HG02678 (cell line): ENCODE measurements at regions not wholly inside any gene's neighbourhood (a gene's known extent, or its start where the extent isn't known, plus 50 kb on each side); places are given as distances from the start of the nearest gene placed in this dataset.

Experiments
- ATAC-seq: cut with Tn5 transposase; IDR thresholded peaks from one replicate; pipeline ENCODE4 v1.9.1; 2021; ENCODE audit warnings: mild to moderate bottlenecking, moderate library complexity; ENCODE audit not compliant: unreplicated experiment

- ATAC-seq, result no peak
Measured at GRCh38 chr2:204223544-204223943, 287.0 kb downstream of the ICOS start.

GRCh38 chr2:204225671-204226073, 289.1 kb downstream of the ICOS start:
- ATAC-seq, result no peak

GRCh38 chr2:204226305-204226880, 289.8 kb downstream of the ICOS start:
- no peak for ATAC-seq

- ATAC-seq, result no peak
Measured at GRCh38 chr2:204228169-204228886, 291.8 kb downstream of the ICOS start.

GRCh38 chr2:204234248-204234647, 297.7 kb downstream of the ICOS start:
- ATAC-seq, result no peak

DNA sequence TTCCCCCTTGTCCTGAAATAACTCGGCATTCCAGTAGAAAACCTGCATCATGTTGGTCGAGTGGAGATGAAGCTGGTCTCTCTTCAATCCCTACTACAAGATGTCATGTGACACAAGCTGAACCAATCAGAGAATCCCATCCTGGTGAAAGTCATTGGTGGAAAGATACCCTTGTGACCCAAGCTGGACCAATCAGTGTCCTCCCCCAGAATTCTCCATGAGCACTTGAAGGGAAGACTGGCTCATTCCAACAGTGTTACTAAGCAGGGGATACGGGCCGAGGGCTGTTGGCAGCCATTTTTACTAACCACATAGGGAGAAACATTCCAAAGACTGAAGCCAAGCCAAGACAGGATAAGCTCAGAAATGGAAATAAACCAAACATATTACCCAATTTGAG, 298.3 kb downstream of the ICOS start:
- no peak for ATAC-seq

GRCh38 chr2:204237416-204237815, 300.9 kb downstream of the ICOS start:
- no peak for ATAC-seq

GRCh38 chr2:204239411-204240165, 303.0 kb downstream of the ICOS start:
- ATAC-seq, result no peak

DNA sequence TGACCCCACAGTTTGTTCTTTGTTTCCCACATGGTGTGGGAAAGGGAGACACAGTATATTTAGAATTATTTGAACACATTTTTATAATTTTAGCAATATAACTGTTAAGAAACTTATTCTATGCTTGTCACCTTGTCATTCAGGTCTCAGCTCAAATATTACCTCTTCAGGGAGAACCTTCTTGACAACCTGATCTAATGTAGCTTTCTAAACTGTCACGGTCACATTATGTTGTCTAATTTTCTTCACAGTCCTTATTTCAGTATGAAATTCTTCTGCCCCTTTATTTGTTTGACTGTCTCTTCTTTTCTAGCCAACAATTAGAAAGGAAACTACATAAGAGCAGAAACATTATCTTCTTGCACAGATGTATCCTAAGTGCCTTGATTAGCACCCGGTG, 304.3 kb upstream of the PARD3B start:
- ATAC-seq, result no peak

DNA sequence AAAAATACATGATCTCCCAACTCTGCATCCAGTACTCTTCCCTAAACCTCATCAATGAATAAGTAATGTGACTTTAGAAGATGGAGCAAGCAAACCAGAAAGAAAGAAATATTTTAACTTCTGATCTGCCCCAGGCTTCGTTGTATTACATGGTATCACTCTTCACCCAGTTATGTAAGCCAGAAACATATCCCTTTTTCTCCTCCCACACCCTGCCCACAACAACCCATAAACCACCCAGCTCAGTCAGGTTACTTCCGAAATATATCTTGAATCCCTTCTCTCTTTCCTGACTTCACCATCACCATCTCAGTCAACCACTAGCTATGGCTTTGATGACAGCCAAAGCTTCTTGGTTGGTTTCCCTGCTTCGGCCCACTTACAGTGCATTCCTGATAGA, 295.8 kb upstream of the PARD3B start:
- ATAC-seq, result no peak

GRCh38 chr2:204250692-204251091, 294.6 kb upstream of the PARD3B start:
- ATAC-seq, result no peak

DNA sequence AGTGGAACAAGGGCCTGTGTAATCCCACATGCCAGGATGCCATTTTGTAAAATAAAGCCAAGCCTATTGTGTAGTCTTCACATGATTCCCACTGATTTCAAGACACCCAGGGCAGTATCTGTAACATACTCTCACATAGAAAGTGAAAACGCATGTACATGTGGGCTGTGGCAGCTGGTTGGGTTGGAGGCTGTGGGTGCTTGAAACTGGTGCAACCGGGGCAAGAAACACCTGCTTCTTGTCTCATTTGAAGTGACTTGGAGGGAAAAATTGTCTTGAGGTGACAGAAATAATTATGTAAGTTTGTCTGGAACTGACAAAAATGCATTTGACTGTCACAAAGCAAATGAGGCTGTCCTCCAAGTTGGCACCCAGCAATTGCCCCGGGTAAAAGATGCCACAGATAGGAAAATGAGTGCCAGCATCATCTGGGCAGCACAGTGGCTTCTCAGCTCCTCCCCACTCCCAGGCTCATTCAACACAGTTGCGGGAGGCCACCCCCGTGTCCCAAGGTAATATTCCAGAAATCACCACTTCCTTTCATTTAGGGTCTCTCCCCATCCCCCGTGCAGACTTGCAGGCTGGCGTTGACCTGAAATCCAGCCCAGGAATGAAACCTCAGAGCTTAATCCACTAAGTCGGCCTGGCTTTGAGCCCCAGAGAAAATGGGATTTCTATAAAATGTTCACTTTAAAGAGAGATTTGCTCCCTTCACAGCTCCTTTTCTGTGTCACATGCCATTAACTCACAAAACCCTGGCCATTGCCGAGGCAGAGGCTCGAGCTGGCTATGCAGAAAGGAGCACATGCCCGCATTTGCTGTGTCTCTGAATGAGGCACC, 293.9 kb upstream of the PARD3B start:
- peak; percentile 73 for ATAC-seq

DNA sequence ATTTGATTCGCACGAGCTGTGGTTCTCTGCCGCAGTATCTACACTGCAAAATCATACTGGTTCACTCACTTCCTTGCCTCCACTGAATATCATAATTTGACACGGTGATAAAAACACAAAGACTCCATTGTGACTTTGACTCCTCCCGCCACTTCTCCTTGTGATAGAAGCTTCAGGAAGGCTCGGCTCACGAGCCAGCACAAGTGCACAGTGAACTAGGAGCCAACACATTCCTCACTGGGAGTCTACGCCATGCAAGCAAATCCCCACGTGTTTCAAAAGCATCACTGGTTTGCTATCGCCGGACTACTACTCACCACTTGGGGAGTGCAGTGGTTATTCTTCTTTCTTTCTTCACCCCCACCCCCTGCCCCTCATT, 293.3 kb upstream of the PARD3B start:
- no peak for ATAC-seq

DNA sequence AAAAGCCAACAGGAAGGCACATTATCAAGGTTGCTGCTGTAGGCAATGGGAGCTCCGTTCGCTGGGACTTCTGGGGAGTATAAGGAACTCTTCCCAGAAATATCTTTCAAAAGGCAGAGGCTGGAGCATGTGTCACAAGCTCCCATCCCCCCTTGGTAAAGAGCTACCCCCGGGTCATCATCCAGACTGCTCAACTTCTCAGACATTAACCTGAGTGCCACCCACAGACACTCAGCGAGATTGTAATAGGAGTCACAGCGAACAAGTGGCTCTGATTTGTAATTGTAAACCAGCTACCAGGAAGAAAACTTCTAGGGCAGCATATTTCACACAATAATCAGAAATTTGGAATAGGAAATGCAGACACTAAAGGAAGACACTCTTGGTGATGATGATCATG, 290.2 kb upstream of the PARD3B start:
- ATAC-seq, result no peak

DNA sequence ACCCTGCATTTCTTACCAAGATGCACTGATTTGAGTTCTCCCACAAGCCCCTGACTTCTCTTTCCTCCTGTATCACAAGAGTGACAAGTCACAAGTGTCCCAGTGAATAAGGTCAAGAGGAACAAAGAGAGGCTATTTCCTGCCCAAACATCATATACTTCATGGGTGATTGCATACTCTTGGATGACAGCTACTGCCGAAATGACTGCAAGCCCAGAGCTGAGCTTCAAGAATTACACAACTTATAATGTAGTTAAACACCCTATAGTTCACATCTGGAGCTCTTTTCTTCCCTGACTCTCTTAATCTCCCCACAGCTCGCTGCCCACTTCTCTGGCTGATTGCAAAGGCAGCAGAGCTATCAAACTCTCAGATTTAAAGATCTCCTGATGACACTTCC, 289.7 kb upstream of the PARD3B start:
- ATAC-seq, result no peak

- no peak for ATAC-seq
Measured at GRCh38 chr2:204257781-204258180, 287.5 kb upstream of the PARD3B start.

DNA sequence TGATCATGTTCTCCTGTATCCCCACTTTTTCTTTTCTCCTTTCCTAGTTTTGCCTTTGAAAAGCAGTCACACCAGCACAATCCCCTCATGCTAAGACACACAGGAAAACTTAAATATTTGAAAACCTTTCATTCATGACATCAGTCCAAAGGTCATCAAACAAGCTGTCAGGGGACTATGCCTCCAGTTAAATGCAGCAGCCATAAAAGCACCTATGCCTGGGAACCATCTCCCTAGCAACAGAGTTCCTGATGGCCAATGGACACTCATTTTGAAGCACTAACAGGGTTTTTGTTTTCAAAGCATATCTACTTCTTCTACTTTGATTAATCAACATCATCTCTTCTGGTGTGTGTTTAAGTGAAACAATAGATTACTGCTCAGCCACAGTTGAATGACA, 286.4 kb upstream of the PARD3B start:
- no peak for ATAC-seq

- ATAC-seq, result peak; percentile 81
Measured at GRCh38 chr2:204260162-204260877, 285.0 kb upstream of the PARD3B start.

GRCh38 chr2:204260901-204261300, 284.4 kb upstream of the PARD3B start:
- no peak for ATAC-seq

DNA sequence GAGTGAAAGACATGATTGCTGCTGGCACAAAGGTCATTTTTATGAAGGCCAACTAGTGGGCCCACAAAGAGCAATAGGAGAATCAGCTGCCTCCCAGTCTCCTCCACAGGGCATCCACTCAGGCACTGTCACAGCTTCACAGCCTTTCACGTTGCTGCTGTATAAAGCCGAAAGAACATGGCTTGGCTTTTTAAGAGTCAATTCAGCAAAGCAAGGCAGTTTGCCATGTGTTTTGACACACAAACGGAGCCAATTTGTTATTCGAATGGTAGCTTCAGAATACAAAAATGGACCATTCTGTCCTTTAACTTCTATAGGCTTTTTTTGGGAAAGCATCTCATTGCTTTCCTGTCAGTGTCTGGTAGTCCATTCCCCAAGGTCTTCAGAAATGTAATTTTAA, 283.4 kb upstream of the PARD3B start:
- ATAC-seq, result no peak

GRCh38 chr2:204264085-204264553, 281.2 kb upstream of the PARD3B start:
- ATAC-seq, result no peak
